Smooth muscle cell (in vitro differentiated cells): ENCODE measurements at regions not wholly inside any gene's neighbourhood (a gene's known extent, or its start where the extent isn't known, plus 50 kb on each side); places are given as distances from the start of the nearest gene placed in this dataset.

Experiments used
- DNase-seq: peaks from one replicate; lab custom pipeline; 2025; ENCODE audit not compliant: unreplicated experiment; lab: John Stamatoyannopoulos, UW
- H2AFZ ChIP-seq: fragments of 200-600 bp; sonication (generic); 2 replicates; pipeline ENCODE4 v1.6.0; 2016; ENCODE audit warnings: antibody characterized with exemption, low read depth, mild to moderate bottlenecking
- H3F3A ChIP-seq: fragments of 200-600 bp; sonication (generic); 2 replicates; pipeline ENCODE4 v1.6.0; 2017; ENCODE audit warnings: antibody characterized with exemption, low read depth
- H3K27ac ChIP-seq: fragments of 200-600 bp; sonication (generic); 2 replicates; pipeline ENCODE4 v1.5.1; 2016; ENCODE audit warnings: low read depth, mild to moderate bottlenecking
- H3K27me3 ChIP-seq: fragments of 200-600 bp; sonication (generic); 2 replicates; pipeline ENCODE4 v1.6.1; 2016; ENCODE audit warnings: low read depth, mild to moderate bottlenecking
- H3K36me3 ChIP-seq: fragments of 200-600 bp; sonication (generic); 2 replicates; pipeline ENCODE4 v1.5.1; 2016; ENCODE audit warnings: low read depth
- H3K4me1 ChIP-seq: fragments of 200-600 bp; sonication (generic); 2 replicates; pipeline ENCODE4 v1.5.1; 2016; ENCODE audit warnings: low read depth
- H3K4me2 ChIP-seq: fragments of 200-600 bp; sonication (generic); 2 replicates; pipeline ENCODE4 v1.6.0; 2016; ENCODE audit warnings: mild to moderate bottlenecking
- H3K4me3 ChIP-seq: fragments of 200-600 bp; sonication (generic); 2 replicates; pipeline ENCODE4 v1.5.1; 2016; ENCODE audit warnings: mild to moderate bottlenecking
- H3K79me2 ChIP-seq: fragments of 200-600 bp; sonication (generic); 2 replicates; pipeline ENCODE4 v1.6.0; 2016; ENCODE audit warnings: low read depth, mild to moderate bottlenecking
- H3K9ac ChIP-seq: fragments of 200-600 bp; sonication (generic); 2 replicates; pipeline ENCODE4 v1.6.0; 2016; ENCODE audit warnings: low read depth
- H3K9me3 ChIP-seq: fragments of 200-600 bp; sonication (generic); replicated peaks from 2 replicates; pipeline ENCODE4 v1.5.1; 2016; ENCODE audit warnings: low read depth
- H4K20me1 ChIP-seq: fragments of 200-600 bp; sonication (generic); 2 replicates; pipeline ENCODE4 v1.6.0; 2016; ENCODE audit warnings: low read depth
- CTCF ChIP-seq: fragments of 200-600 bp; sonication (generic); IDR thresholded peaks from 2 replicates; pipeline ENCODE4 v1.5.1; 2017; ENCODE audit warnings: borderline replicate concordance, mild to moderate bottlenecking, antibody characterized with exemption; ENCODE audit not compliant: insufficient read depth, poor library complexity, severe bottlenecking
- WGBS: methylation state at CpG from one replicate; pipeline ENCODE4 v1.1.7; 2016; ENCODE audit warnings: low lambda C conversion rate; 5-methylcytosine and 5-hydroxymethylcytosine counted together

DNA sequence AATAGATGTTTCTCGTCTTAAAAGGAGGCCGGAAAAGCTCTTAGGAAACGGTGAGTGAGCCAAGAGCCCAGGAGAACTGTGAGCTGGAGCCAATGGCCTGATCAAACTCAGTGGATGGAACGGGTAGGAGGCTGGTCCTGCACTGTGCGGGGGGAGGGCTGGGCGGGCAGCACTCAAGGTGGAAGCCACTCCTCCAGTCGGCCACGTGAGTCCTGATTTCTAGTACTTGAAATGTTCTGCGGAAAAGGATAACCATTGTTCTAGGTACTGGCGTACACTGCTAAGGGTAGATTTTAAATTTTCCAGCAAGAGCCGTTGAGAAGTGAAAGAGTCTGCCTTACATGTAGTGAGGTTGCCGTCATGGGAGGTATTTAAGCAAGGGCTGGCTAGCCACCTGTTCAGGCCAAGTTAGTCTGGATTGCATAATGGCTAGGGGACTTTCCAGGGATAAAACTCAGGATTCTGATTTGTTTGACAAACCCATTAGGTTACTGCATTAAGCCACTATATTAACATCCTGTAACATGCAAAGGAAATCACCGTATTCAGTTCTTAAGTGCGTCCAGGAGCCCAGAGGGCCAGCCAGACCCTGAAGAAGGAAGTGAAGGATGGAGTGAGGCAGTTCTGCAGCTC lies 51.3 kb upstream of the ODC1 start:
- Histone ChIP-seq H3K4me3 (no peak overlapping the region), H3K9me3 (no peaks in the 10 kb centered on the region), H3K36me3 (no peaks in the 10 kb centered on the region), H3K27ac (no peak overlapping the region), H4K20me1 (no peaks in the 10 kb centered on the region), H3K9ac (no peak overlapping the region), H3F3A (no peaks in the 10 kb centered on the region), H3K79me2 (no peaks in the 10 kb centered on the region), H3K4me1 (no peaks in the 10 kb centered on the region), H3K4me2 (no peak overlapping the region), H3K27me3 (peaks cover 4% of the 10 kb centered on the region), H2AFZ (no peak overlapping the region)
- no peak for DNase-seq
- WGBS: 90% methylated on average over 14 of the region's 14 CpGs
- no peak for TF ChIP-seq CTCF

- Histone ChIP-seq H3K36me3 (no peaks in the 10 kb centered on the region), H3K4me1 (no peaks in the 10 kb centered on the region), H3K4me2 (no peak overlapping the region), H2AFZ (no peak overlapping the region), H3F3A (no peaks in the 10 kb centered on the region), H3K27ac (no peak overlapping the region), H4K20me1 (no peaks in the 10 kb centered on the region), H3K9ac (no peak overlapping the region), H3K27me3 (peaks cover 4% of the 10 kb centered on the region), H3K79me2 (no peaks in the 10 kb centered on the region), H3K9me3 (no peaks in the 10 kb centered on the region), H3K4me3 (no peak overlapping the region)
- no peak for DNase-seq
- TF ChIP-seq CTCF: no peak
- 95% methylated on average over 11 of the region's 11 CpGs for WGBS
Observed at GRCh38 chr2:10498525-10499274, 50.6 kb upstream of the ODC1 start.
